ENCODE measurements at regions not wholly inside any gene's neighbourhood (a gene's known extent, or its start where the extent isn't known, plus 50 kb on each side); places are given as distances from the start of the nearest gene placed in this dataset.

DNA sequence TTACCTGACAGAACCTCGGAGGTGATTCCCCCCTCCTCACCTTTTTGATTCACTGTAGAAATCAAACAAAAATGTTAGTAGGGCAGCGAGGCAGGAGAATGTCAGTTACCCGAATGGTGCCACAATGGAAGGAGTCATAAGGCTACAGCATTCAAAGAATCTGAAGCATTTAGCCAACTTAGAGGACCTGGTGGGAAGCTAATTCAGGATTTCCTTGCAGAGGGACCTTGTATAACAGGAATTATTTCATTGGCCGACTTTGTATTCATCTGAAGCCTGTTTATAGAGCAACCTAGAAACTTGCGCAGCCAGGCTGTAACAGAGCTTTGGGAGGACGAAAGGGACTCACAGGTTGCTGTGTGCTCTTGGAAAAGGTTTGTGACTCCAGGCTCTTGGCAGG, 129.1 kb upstream of the MMADHC start:
- TF ChIP-seq, protein P1, sequence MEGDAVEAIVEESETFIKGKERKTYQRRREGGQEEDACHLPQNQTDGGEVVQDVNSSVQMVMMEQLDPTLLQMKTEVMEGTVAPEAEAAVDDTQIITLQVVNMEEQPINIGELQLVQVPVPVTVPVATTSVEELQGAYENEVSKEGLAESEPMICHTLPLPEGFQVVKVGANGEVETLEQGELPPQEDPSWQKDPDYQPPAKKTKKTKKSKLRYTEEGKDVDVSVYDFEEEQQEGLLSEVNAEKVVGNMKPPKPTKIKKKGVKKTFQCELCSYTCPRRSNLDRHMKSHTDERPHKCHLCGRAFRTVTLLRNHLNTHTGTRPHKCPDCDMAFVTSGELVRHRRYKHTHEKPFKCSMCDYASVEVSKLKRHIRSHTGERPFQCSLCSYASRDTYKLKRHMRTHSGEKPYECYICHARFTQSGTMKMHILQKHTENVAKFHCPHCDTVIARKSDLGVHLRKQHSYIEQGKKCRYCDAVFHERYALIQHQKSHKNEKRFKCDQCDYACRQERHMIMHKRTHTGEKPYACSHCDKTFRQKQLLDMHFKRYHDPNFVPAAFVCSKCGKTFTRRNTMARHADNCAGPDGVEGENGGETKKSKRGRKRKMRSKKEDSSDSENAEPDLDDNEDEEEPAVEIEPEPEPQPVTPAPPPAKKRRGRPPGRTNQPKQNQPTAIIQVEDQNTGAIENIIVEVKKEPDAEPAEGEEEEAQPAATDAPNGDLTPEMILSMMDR (IDR thresholded peaks at IDR 0.05): no peak
- no peak for TF ChIP-seq GATA2 (CRISPR knock-in tag; IDR thresholded peaks at IDR 0.05)
- TF ChIP-seq IRF3 (IDR thresholded peaks at IDR 0.05; ENCODE audit: low read depth, low read length): no peak
- no peak for TF ChIP-seq POLR2AphosphoS5 (IDR thresholded peaks at IDR 0.05; ENCODE audit: low read depth, low read length)
- no peak for TF ChIP-seq GABPA (IDR thresholded peaks at IDR 0.05; ENCODE audit: low read depth)
- TF ChIP-seq EZH2phosphoT487 (IDR thresholded peaks at IDR 0.05; ENCODE audit: borderline replicate concordance, low read depth): no peak
- TF ChIP-seq, protein P2, sequence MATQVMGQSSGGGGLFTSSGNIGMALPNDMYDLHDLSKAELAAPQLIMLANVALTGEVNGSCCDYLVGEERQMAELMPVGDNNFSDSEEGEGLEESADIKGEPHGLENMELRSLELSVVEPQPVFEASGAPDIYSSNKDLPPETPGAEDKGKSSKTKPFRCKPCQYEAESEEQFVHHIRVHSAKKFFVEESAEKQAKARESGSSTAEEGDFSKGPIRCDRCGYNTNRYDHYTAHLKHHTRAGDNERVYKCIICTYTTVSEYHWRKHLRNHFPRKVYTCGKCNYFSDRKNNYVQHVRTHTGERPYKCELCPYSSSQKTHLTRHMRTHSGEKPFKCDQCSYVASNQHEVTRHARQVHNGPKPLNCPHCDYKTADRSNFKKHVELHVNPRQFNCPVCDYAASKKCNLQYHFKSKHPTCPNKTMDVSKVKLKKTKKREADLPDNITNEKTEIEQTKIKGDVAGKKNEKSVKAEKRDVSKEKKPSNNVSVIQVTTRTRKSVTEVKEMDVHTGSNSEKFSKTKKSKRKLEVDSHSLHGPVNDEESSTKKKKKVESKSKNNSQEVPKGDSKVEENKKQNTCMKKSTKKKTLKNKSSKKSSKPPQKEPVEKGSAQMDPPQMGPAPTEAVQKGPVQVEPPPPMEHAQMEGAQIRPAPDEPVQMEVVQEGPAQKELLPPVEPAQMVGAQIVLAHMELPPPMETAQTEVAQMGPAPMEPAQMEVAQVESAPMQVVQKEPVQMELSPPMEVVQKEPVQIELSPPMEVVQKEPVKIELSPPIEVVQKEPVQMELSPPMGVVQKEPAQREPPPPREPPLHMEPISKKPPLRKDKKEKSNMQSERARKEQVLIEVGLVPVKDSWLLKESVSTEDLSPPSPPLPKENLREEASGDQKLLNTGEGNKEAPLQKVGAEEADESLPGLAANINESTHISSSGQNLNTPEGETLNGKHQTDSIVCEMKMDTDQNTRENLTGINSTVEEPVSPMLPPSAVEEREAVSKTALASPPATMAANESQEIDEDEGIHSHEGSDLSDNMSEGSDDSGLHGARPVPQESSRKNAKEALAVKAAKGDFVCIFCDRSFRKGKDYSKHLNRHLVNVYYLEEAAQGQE (IDR thresholded peaks at IDR 0.05; ENCODE audit: low read depth, low read length): no peak
- TF ChIP-seq RCOR1 (IDR thresholded peaks at IDR 0.05; ENCODE audit: low read length): no peak
- no peak for TF ChIP-seq ELF1 (IDR thresholded peaks at IDR 0.05)
